Duodenal mucosa (tissue), 2 donors: ENCODE measurements at regions not wholly inside any gene's neighbourhood (a gene's known extent, or its start where the extent isn't known, plus 50 kb on each side); places are given as distances from the start of the nearest gene placed in this dataset.

ENCODE experiments used
- H3K27ac ChIP-seq: one replicate; pipeline ENCODE4 v1.7.0; 2013; ENCODE audit warnings: low read depth, low read length
- H3K27me3 ChIP-seq, 2 donors: one replicate each; pipeline ENCODE4 v1.7.0; 2013; ENCODE audit warnings: low read length in 2 of 2, control low read depth in 1 of 2; ENCODE audit not compliant: insufficient read depth in 2 of 2, control insufficient read depth in 1 of 2
- H3K36me3 ChIP-seq, 2 donors: one replicate each; pipeline ENCODE4 v1.7.0; 2013; ENCODE audit warnings: low read length in 2 of 2, control low read depth in 1 of 2; ENCODE audit not compliant: insufficient read depth in 2 of 2, control insufficient read depth in 1 of 2
- H3K4me1 ChIP-seq, 2 donors: one replicate each; pipeline ENCODE4 v1.7.0; 2013; ENCODE audit warnings: low read length in 2 of 2, control low read depth in 1 of 2; ENCODE audit not compliant: insufficient read depth in 2 of 2, control insufficient read depth in 1 of 2
- H3K4me3 ChIP-seq, 2 donors: one replicate each; pipeline ENCODE4 v1.7.0; 2013; ENCODE audit warnings: low read length in 2 of 2, low read depth in 1 of 2
- H3K9ac ChIP-seq, 2 donors: one replicate each; pipeline ENCODE4 v1.7.0; 2013; ENCODE audit warnings: low read length in 2 of 2, low read depth in 1 of 2
- H3K9me3 ChIP-seq, 2 donors: one replicate each; pipeline ENCODE4 v1.7.0; 2013; ENCODE audit warnings: low read length in 2 of 2, control low read depth in 1 of 2; ENCODE audit not compliant: control insufficient read depth in 1 of 2

DNA sequence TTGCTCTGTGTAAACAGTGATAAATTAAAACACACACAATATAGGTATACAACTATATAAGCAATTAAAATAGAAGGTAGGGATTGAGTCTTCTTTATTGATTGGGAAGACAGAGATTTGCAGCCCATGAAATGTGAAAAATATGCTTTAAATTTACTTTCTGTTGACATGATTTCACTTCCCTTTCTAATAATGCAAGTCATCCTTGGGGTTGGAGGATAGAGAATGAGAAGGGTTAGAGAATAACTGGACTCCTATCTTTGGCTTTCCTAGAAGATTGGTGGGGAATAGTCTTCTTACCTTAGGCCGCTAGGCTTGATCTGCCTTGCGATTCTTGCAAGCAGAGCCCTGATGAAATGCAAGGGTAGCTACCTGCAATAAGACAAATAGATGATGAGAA lies 339.8 kb downstream of the NYAP2 start:
- Histone ChIP-seq H3K36me3 (no peaks in the 10 kb centered on the region), H3K27me3 (no peaks in the 10 kb centered on the region), H3K4me1 (no peaks in the 10 kb centered on the region), H3K4me3 (no peak overlapping the region), H3K9me3 (no peaks in the 10 kb centered on the region), H3K9ac (no peak overlapping the region), H3K27ac (no peak overlapping the region)

DNA sequence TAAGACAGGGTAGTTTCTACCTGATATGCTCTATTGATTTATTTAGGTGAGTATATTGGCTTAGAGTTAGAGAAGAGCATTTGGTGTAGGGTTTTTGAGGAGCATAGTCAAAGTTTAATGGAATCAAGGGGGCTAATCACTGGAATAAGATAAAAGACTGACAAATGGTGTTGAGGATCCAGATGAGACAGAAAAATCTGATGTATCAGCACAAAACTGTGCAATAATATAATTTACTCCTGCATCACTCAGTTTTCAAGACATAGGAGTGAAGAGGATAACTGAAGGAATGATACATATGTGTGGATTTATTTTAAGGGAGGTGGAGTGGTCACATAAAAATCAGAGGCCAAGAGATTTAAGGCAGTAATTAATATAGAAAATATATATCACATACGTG lies 339.2 kb downstream of the NYAP2 start:
- no peak overlapping the region for H3K27ac ChIP-seq
- H3K4me1 ChIP-seq: no peaks in the 10 kb centered on the region
- no peak overlapping the region for H3K9ac ChIP-seq
- no peaks in the 10 kb centered on the region for H3K27me3 ChIP-seq
- H3K4me3 ChIP-seq: no peak overlapping the region
- no peaks in the 10 kb centered on the region for H3K36me3 ChIP-seq
- H3K9me3 ChIP-seq: no peaks in the 10 kb centered on the region

DNA sequence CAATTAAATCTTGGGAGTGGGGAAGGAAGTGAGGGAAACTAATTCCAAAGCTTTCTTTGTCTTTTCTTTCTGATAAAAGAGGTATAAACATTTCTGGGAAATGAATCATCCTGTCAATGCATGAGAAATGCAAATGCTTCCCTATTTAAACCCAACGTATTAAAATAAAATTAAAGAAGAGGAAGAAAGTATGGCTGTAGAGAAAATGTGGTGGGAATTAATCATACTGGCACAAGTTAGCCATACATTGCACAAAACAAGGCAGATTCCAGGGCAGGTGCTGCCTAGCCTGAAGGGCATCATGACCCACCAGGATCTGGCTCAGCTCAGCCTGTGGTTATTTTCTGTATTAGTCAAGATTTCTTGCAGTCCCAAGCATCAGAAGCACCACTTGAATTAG lies 338.0 kb downstream of the NYAP2 start:
- Histone ChIP-seq H3K36me3 (no peaks in the 10 kb centered on the region), H3K27me3 (no peaks in the 10 kb centered on the region), H3K9me3 (no peaks in the 10 kb centered on the region), H3K27ac (no peak overlapping the region), H3K9ac (no peak overlapping the region), H3K4me1 (no peaks in the 10 kb centered on the region), H3K4me3 (no peak overlapping the region)

DNA sequence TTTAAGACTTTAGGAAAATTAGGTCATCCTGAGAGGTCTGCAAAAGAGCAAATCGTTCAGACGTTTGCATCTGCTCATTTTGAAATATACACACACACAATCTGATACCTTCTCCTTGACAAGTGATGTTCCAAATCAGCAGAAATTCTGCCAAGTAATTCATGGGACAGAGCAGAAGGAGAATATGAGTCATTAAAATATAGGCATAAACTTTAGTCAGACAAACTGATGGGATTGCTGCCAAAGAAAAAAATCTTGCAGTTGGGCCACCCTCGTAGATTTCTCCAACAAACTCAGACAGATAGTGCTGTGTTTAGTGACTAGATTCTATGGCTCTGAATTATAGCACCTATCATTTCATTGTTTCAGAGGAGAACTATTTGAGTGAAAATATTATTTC lies 336.3 kb downstream of the NYAP2 start:
- H3K9me3 ChIP-seq: no peaks in the 10 kb centered on the region
- H3K27me3 ChIP-seq: no peaks in the 10 kb centered on the region
- H3K4me1 ChIP-seq: no peaks in the 10 kb centered on the region
- H3K9ac ChIP-seq: no peak overlapping the region
- H3K27ac ChIP-seq: no peak overlapping the region
- H3K4me3 ChIP-seq: no peak overlapping the region
- H3K36me3 ChIP-seq: no peaks in the 10 kb centered on the region

DNA sequence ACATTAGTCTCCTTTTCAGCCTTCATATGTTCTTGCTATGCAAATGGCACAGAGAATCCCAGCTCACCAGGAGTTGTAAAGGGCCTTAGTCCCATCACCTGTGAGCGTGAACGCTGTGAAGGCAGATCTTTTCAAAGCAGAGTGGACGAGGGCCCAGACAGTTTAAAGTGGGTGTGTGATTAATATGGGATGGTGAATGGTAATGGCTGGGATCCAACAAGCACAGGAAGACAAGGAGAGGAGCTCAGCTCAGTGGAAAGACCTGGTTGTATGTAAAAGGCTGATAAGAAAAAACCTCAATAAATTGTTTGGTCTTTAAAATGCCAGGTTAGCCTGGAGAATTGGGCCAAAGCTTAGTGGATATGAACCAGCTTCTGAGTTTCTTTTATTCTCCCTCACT lies 326.2 kb downstream of the NYAP2 start:
- H3K27me3 ChIP-seq: no peaks in the 10 kb centered on the region
- no peaks in the 10 kb centered on the region for H3K4me1 ChIP-seq
- no peak overlapping the region for H3K4me3 ChIP-seq
- H3K27ac ChIP-seq: no peak overlapping the region
- no peaks in the 10 kb centered on the region for H3K36me3 ChIP-seq
- no peaks in the 10 kb centered on the region for H3K9me3 ChIP-seq
- no peak overlapping the region for H3K9ac ChIP-seq
